Vagina (tissue), 2 donors: ENCODE measurements at regions not wholly inside any gene's neighbourhood (a gene's known extent, or its start where the extent isn't known, plus 50 kb on each side); places are given as distances from the start of the nearest gene placed in this dataset.

Source experiments
- POLR2A ChIP-seq, 2 donors: fragments of 450-650 bp; IDR thresholded peaks; one replicate each; pipeline ENCODE4 v1.6.1; 2017; ENCODE audit warnings: antibody characterized with exemption in 2 of 2, mild to moderate bottlenecking in 2 of 2, moderate library complexity in 2 of 2
- POLR2AphosphoS5 ChIP-seq, 2 donors: sonication (generic); formaldehyde crosslinking; IDR thresholded peaks; one replicate each; pipeline ENCODE4 v1.9.0; 2017; ENCODE audit warnings: antibody characterized with exemption in 2 of 2, mild to moderate bottlenecking in 2 of 2, low read depth in 1 of 2; ENCODE audit not compliant: insufficient read depth in 1 of 2
- TF ChIP-seq, protein P1 (sequence below), 3 experiments: fragments of 450-650 bp in 2 of 3; fragments of 200-600 bp in 1 of 3; sonication (generic) in 1 of 3; IDR thresholded peaks; one replicate each; pipeline ENCODE4 v1.5.1; 2017 to 2019; ENCODE audit warnings: antibody characterized with exemption in 3 of 3, mild to moderate bottlenecking in 2 of 3, moderate library complexity in 2 of 3

DNA sequence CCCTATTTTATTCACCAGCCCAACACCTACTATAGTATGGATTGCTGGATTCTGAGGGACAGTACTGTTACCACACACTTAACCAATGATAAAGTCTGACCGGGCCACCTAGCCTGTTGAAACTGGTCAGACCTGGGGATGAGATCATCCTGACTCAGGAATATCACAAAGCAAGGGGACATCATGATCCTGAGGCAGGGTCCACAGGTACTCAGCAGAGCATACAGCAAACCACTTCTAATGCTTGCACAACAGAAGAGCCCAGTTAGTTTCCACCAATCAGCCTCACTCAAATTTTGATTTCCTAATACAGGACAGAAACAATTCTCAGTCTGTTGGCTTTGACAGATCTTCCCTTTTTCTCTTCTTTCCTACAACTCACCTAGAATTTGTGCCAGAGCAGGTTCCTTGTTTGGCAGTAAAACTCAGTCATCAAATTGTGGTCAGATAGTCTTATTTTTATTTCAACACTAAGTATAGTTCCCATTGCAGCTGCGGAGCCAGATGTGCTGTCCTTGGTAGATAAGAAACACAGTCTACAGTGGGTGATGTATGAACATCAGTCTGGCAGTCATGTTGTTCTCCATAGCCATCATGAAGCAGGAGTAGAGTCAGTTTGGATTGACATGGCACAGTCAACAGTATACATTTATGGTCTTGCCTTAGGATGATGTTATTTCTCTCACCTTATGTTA lies 90.1 kb upstream of the PRR23C start:
- TF ChIP-seq, protein P1, sequence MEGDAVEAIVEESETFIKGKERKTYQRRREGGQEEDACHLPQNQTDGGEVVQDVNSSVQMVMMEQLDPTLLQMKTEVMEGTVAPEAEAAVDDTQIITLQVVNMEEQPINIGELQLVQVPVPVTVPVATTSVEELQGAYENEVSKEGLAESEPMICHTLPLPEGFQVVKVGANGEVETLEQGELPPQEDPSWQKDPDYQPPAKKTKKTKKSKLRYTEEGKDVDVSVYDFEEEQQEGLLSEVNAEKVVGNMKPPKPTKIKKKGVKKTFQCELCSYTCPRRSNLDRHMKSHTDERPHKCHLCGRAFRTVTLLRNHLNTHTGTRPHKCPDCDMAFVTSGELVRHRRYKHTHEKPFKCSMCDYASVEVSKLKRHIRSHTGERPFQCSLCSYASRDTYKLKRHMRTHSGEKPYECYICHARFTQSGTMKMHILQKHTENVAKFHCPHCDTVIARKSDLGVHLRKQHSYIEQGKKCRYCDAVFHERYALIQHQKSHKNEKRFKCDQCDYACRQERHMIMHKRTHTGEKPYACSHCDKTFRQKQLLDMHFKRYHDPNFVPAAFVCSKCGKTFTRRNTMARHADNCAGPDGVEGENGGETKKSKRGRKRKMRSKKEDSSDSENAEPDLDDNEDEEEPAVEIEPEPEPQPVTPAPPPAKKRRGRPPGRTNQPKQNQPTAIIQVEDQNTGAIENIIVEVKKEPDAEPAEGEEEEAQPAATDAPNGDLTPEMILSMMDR (IDR thresholded peaks at IDR 0.05) = no peak
- TF ChIP-seq POLR2A (IDR thresholded peaks at IDR 0.05) = no peak
- no peak for TF ChIP-seq POLR2AphosphoS5 (IDR thresholded peaks at IDR 0.05; ENCODE audit: insufficient read depth in 1 of 2, low read depth in 1 of 2)
